K562 (cell line): ENCODE measurements at regions not wholly inside any gene's neighbourhood (a gene's known extent, or its start where the extent isn't known, plus 50 kb on each side); places are given as distances from the start of the nearest gene placed in this dataset.

Source experiments
- ATAC-seq: fragments of 200-7000 bp; cut with Tn5 transposase; 3 replicates; pipeline ENCODE4 v1.9.1; 2020; ENCODE audit warnings: moderate library complexity
- BruUV-seq: library from RNA; stranded (reverse); fragments of 400-500 nt; replicated peaks from 2 replicates; lab custom pipeline; 2021; lab: Mats Ljungman, UMichigan
- CTCF ChIA-PET: fragments of 300-600 bp; formaldehyde crosslinking; extraction: SDS; loops from one replicate; lab custom pipeline; 2021; ENCODE audit warnings: low intra/inter-chr PET ratio; lab: Yijun Ruan, JAX
- POLR2A ChIA-PET: fragments of 300-600, 350-650 bp; sonication (Branson Sonifier 250); formaldehyde crosslinking; extraction: SDS; loops from one replicate; lab custom pipeline; 2021; ENCODE audit warnings: antibody characterized with exemption, inconsistent platforms; lab: Yijun Ruan, JAX
- DNase-seq, 4 experiments: peaks; one replicate each; pipeline versions ENCODE4 v3.0.0 to v3.0.0-alpha.2; 2011 to 2018; ENCODE audit warnings: low spot score in 3 of 4, mixed read lengths in 3 of 4; ENCODE audit errors: extremely low read depth in 1 of 4
- FAIRE-seq: peaks from 2 replicates; lab custom pipeline; 2011; peaks lifted over from hg19 to GRCh38; lab: Jason Lieb, UNC
- H2AFZ ChIP-seq: 2 replicates; pipeline ENCODE4 v1.6.0; 2011; ENCODE audit warnings: low read depth, low read length, control low read depth, inconsistent platforms
- H3K27ac ChIP-seq: fragments of 200-600 bp; 3 replicates; pipeline ENCODE4 v1.8.0; 2011; ENCODE audit warnings: low read depth, mild to moderate bottlenecking, control low read depth, inconsistent platforms, low read length, moderate library complexity, mixed read lengths; ENCODE audit errors: extremely low read depth
- H3K27me3 ChIP-seq, 2 experiments: fragments of 300-600 bp in 1 of 2; 2 replicates in 1 of 2; 3 replicates in 1 of 2; pipeline versions ENCODE4 v1.6.0 to v1.8.0; 2011; ENCODE audit warnings: inconsistent platforms in 2 of 2, low read length in 2 of 2, mild to moderate bottlenecking in 1 of 2, mixed read lengths in 1 of 2, moderate library complexity in 1 of 2; ENCODE audit not compliant: control insufficient read depth in 2 of 2, insufficient read depth in 2 of 2
- H3K36me3 ChIP-seq: fragments of 300-600 bp; 3 replicates; pipeline ENCODE4 v1.8.0; 2011; ENCODE audit warnings: mild to moderate bottlenecking, low read length, inconsistent platforms; ENCODE audit not compliant: control insufficient read depth, insufficient read depth
- H3K4me1 ChIP-seq, 2 experiments: fragments of 200-600 bp in 1 of 2; replicated peaks in 1 of 2; 2 replicates in 1 of 2; 3 replicates in 1 of 2; pipeline versions ENCODE4 v1.5.1 to v1.8.0; 2011; ENCODE audit warnings: inconsistent platforms in 2 of 2, low read length in 2 of 2, mild to moderate bottlenecking in 1 of 2, mixed read lengths in 1 of 2, moderate library complexity in 1 of 2; ENCODE audit not compliant: control insufficient read depth in 2 of 2, insufficient read depth in 2 of 2
- H3K4me2 ChIP-seq: 2 replicates; pipeline ENCODE4 v1.6.1; 2011; ENCODE audit warnings: low read length, control low read depth, inconsistent platforms, mixed read lengths; ENCODE audit not compliant: insufficient read depth
- H3K4me3 ChIP-seq: fragments of 200-600 bp; sonication (generic), shearing (Covaris generic); 2 replicates; pipeline ENCODE4 v1.5.1; 2016; ENCODE audit warnings: control low read depth, inconsistent platforms
- H3K79me2 ChIP-seq: fragments of 200-600 bp; 3 replicates; pipeline ENCODE4 v1.8.0; 2011; ENCODE audit warnings: low read length, inconsistent platforms; ENCODE audit not compliant: control insufficient read depth, insufficient read depth
- H3K9ac ChIP-seq, 2 experiments: 2 replicates each; pipeline versions ENCODE4 v1.6.0 to v1.6.1; 2011; ENCODE audit warnings: low read depth in 2 of 2, low read length in 2 of 2, control low read depth in 1 of 2, inconsistent platforms in 1 of 2, mild to moderate bottlenecking in 1 of 2, mixed read lengths in 1 of 2; ENCODE audit not compliant: insufficient read depth in 1 of 2
- H3K9me1 ChIP-seq: one replicate; pipeline ENCODE4 v1.6.0; 2011; ENCODE audit warnings: inconsistent platforms, mild to moderate bottlenecking, low read length, moderate library complexity; ENCODE audit not compliant: control insufficient read depth, insufficient read depth
- H3K9me3 ChIP-seq: replicated peaks from 2 replicates; pipeline ENCODE4 v1.5.1; 2011; ENCODE audit warnings: low read depth, low read length, inconsistent platforms; ENCODE audit not compliant: control insufficient read depth, insufficient read depth
- H4K20me1 ChIP-seq: replicated peaks from 2 replicates; pipeline ENCODE4 v1.6.1; 2011; ENCODE audit warnings: low read length, inconsistent platforms, mixed read lengths; ENCODE audit not compliant: control insufficient read depth, insufficient read depth
- C11orf30 ChIP-seq: fragments of 450-650 bp; IDR thresholded peaks from 2 replicates; pipeline ENCODE4 v1.6.1; 2016; ENCODE audit warnings: low read depth, mild to moderate bottlenecking
- GTF2A2 ChIP-seq: IDR thresholded peaks from 2 replicates; pipeline ENCODE4 v1.6.1; 2016; ENCODE audit warnings: mild to moderate bottlenecking, missing genetic modification characterization, missing compliant biosample characterization
- MAFG ChIP-seq: fragments of 450-650 bp; conservative IDR thresholded peaks from 2 replicates; pipeline ENCODE4 v1.6.1; 2016; ENCODE audit warnings: missing genetic modification characterization, missing compliant biosample characterization
- NFATC3 ChIP-seq: fragments of 450-650 bp; IDR thresholded peaks from 2 replicates; pipeline ENCODE4 v1.6.1; 2017; ENCODE audit warnings: mild to moderate bottlenecking
- SMAD2 ChIP-seq: fragments of 150-350 bp; IDR thresholded peaks from 2 replicates; pipeline ENCODE4 v1.6.1; 2014; ENCODE audit warnings: low read depth, mild to moderate bottlenecking, low read length
- TCF7L2 ChIP-seq: fragments of 150-350 bp; IDR thresholded peaks from 2 replicates; pipeline ENCODE4 v1.6.1; 2016; ENCODE audit warnings: low read depth, mild to moderate bottlenecking, low read length, moderate library complexity
- WGBS: fragments of 100-300 bp; shearing (Covaris generic); methylation state at CpG from one replicate; pipeline ENCODE4 v1.1.6; 2016; ENCODE audit warnings: low coverage, mixed read lengths; ENCODE audit not compliant: insufficient coverage; ENCODE audit errors: missing lambda C conversion rate; 5-methylcytosine and 5-hydroxymethylcytosine counted together
- in situ Hi-C: fragments of 300-500 bp; cut with MboI; formaldehyde crosslinking; loops from 4 replicates; pipeline ENCODE4 v1.15.0; 2018; ENCODE audit warnings: inconsistent platforms, mixed read lengths
- intact Hi-C: fragments of 100-400 bp; cut with micrococcal nuclease; formaldehyde crosslinking; loops from 2 replicates; pipeline ENCODE4 v1.14.2; 2022
- TF ChIP-seq, protein P1 (sequence below): fragments of 450-650 bp; formaldehyde crosslinking; IDR thresholded peaks from 2 replicates; pipeline ENCODE4 v1.4.0; 2020; ENCODE audit warnings: mild to moderate bottlenecking, mixed read lengths
- TF ChIP-seq, protein P2 (sequence below): fragments of 250-450 bp; sonication (Bioruptor Pico); IDR thresholded peaks from 2 replicates; pipeline ENCODE4 v1.4.0; 2020
- TF ChIP-seq, protein P3 (sequence below): fragments of 250-450 bp; sonication (Bioruptor Pico); IDR thresholded peaks from 2 replicates; pipeline ENCODE4 v1.5.0; 2021; ENCODE audit warnings: mild to moderate bottlenecking, borderline replicate concordance

DNA sequence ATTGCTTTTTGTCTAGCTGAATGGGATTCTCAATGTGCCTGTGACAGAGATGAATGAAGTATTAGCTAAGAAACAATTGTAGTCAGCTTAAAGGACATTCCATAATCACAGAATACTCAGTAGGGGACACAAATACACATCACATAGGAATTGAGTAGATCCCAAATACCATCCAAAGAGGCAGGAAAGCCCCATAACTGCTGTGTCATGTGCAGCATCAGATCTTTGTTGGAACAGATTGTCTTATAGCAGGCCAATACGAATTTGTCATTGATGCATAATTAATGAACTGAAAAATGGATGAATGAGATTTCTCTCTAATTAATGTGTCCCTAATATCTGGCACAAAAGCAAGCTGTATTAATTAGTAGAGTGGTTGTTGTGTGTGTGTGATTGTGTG is 82.3 kb upstream of the S1PR1 start:
- ATAC-seq (no peak), FAIRE-seq (no peak), DNase-seq (no peak)
- H3K9ac ChIP-seq, result no peak overlapping the region
- no peak overlapping the region for H3K4me2 ChIP-seq
- no peaks in the 10 kb centered on the region for H3K36me3 ChIP-seq
- intact Hi-C loops (no loop called here), in situ Hi-C loops (no loop called here)
- H2AFZ ChIP-seq, result no peak overlapping the region
- BruUV-seq, result no TSS peak
- H3K9me3 ChIP-seq, result no peaks in the 10 kb centered on the region
- no peaks in the 10 kb centered on the region for H3K79me2 ChIP-seq
- WGBS, result 0% methylated on average over 1 of the region's 1 CpG
- H4K20me1 ChIP-seq, result no peaks in the 10 kb centered on the region; the same call in 1 of the 2 replicates
- H3K4me3 ChIP-seq, result no peak overlapping the region
- H3K27ac ChIP-seq, result no peak overlapping the region
- ChIA-PET POLR2A (interaction anchor here (0.7 to 0.9 kb wide), 2 partner anchors 10 to 745 kb away, joined by 3 to 4 read pairs; no protein-coding TSS in a partner anchor), CTCF (no interaction called here)
- TF ChIP-seq, protein P1, sequence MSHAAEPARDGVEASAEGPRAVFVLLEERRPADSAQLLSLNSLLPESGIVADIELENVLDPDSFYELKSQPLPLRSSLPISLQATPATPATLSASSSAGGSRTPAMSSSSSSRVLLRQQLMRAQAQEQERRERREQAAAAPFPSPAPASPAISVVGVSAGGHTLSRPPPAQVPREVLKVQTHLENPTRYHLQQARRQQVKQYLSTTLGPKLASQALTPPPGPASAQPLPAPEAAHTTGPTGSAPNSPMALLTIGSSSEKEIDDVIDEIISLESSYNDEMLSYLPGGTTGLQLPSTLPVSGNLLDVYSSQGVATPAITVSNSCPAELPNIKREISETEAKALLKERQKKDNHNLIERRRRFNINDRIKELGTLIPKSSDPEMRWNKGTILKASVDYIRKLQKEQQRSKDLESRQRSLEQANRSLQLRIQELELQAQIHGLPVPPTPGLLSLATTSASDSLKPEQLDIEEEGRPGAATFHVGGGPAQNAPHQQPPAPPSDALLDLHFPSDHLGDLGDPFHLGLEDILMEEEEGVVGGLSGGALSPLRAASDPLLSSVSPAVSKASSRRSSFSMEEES (CRISPR knock-in tag), result no peak
- TF ChIP-seq MAFG (tag) (0 out of 2 replicates have a peak, but pooled peaks have one; percentile 35), NFATC3 (no peak), TCF7L2 (no peak), C11orf30 (peak; percentile 29; the same call in 1 of the 2 replicates), SMAD2 (no peak), GTF2A2 (tag) (no peak)
- TF ChIP-seq, protein P2, sequence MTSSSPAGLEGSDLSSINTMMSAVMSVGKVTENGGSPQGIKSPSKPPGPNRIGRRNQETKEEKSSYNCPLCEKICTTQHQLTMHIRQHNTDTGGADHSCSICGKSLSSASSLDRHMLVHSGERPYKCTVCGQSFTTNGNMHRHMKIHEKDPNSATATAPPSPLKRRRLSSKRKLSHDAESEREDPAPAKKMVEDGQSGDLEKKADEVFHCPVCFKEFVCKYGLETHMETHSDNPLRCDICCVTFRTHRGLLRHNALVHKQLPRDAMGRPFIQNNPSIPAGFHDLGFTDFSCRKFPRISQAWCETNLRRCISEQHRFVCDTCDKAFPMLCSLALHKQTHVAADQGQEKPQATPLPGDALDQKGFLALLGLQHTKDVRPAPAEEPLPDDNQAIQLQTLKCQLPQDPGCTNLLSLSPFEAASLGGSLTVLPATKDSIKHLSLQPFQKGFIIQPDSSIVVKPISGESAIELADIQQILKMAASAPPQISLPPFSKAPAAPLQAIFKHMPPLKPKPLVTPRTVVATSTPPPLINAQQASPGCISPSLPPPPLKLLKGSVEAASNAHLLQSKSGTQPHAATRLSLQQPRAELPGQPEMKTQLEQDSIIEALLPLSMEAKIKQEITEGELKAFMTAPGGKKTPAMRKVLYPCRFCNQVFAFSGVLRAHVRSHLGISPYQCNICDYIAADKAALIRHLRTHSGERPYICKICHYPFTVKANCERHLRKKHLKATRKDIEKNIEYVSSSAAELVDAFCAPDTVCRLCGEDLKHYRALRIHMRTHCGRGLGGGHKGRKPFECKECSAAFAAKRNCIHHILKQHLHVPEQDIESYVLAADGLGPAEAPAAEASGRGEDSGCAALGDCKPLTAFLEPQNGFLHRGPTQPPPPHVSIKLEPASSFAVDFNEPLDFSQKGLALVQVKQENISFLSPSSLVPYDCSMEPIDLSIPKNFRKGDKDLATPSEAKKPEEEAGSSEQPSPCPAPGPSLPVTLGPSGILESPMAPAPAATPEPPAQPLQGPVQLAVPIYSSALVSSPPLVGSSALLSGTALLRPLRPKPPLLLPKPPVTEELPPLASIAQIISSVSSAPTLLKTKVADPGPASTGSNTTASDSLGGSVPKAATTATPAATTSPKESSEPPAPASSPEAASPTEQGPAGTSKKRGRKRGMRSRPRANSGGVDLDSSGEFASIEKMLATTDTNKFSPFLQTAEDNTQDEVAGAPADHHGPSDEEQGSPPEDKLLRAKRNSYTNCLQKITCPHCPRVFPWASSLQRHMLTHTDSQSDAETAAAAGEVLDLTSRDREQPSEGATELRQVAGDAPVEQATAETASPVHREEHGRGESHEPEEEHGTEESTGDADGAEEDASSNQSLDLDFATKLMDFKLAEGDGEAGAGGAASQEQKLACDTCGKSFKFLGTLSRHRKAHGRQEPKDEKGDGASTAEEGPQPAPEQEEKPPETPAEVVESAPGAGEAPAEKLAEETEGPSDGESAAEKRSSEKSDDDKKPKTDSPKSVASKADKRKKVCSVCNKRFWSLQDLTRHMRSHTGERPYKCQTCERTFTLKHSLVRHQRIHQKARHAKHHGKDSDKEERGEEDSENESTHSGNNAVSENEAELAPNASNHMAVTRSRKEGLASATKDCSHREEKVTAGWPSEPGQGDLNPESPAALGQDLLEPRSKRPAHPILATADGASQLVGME (CRISPR knock-in tag), result no peak
- TF ChIP-seq, protein P3, sequence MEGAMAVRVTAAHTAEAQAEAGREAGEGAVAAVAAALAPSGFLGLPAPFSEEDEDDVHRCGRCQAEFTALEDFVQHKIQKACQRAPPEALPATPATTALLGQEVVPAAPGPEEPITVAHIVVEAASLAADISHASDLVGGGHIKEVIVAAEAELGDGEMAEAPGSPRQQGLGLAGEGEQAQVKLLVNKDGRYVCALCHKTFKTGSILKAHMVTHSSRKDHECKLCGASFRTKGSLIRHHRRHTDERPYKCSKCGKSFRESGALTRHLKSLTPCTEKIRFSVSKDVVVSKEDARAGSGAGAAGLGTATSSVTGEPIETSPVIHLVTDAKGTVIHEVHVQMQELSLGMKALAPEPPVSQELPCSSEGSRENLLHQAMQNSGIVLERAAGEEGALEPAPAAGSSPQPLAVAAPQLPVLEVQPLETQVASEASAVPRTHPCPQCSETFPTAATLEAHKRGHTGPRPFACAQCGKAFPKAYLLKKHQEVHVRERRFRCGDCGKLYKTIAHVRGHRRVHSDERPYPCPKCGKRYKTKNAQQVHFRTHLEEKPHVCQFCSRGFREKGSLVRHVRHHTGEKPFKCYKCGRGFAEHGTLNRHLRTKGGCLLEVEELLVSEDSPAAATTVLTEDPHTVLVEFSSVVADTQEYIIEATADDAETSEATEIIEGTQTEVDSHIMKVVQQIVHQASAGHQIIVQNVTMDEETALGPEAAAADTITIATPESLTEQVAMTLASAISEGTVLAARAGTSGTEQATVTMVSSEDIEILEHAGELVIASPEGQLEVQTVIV (CRISPR knock-in tag), result no peak
- H3K9me1 ChIP-seq, result no peaks in the 10 kb centered on the region
- no peaks in the 10 kb centered on the region for H3K27me3 ChIP-seq
- no peaks in the 10 kb centered on the region for H3K4me1 ChIP-seq
